ENCODE measurements at regions not wholly inside any gene's neighbourhood (a gene's known extent, or its start where the extent isn't known, plus 50 kb on each side); places are given as distances from the start of the nearest gene placed in this dataset.

- no peak for DNase-seq (ENCODE audit: low spot score)
- TF ChIP-seq CTCF (IDR thresholded peaks at IDR 0.05; ENCODE audit: extremely low read depth, missing control alignments): no peak
Measured at GRCh38 chr5:35339006-35339405, 108.7 kb upstream of the PRLR start.

- no peak for DNase-seq (ENCODE audit: low spot score)
- TF ChIP-seq CTCF (IDR thresholded peaks at IDR 0.05; ENCODE audit: extremely low read depth, missing control alignments): no peak
Measured at GRCh38 chr5:35338157-35338453, 107.8 kb upstream of the PRLR start.

- no peak for TF ChIP-seq CTCF (IDR thresholded peaks at IDR 0.05; ENCODE audit: extremely low read depth, missing control alignments)
- DNase-seq (ENCODE audit: low spot score): no peak
Measured at GRCh38 chr5:35337340-35338156, 107.3 kb upstream of the PRLR start.

GRCh38 chr5:35336230-35336629, 105.9 kb upstream of the PRLR start:
- no peak for DNase-seq (ENCODE audit: low spot score)
- TF ChIP-seq CTCF (IDR thresholded peaks at IDR 0.05; ENCODE audit: extremely low read depth, missing control alignments): no peak

- TF ChIP-seq CTCF (IDR thresholded peaks at IDR 0.05; ENCODE audit: extremely low read depth, missing control alignments): no peak
Measured at GRCh38 chr5:35335752-35336151, 105.5 kb upstream of the PRLR start.

GRCh38 chr5:35333366-35333765, 103.1 kb upstream of the PRLR start:
- DNase-seq (ENCODE audit: low spot score): no peak
- TF ChIP-seq CTCF (IDR thresholded peaks at IDR 0.05; ENCODE audit: extremely low read depth, missing control alignments): no peak

More at GRCh38 chr5:35335752-35336151, 105.5 kb upstream of the PRLR start:
- no peak for DNase-seq (ENCODE audit: low spot score)

- no peak for TF ChIP-seq CTCF (IDR thresholded peaks at IDR 0.05; ENCODE audit: extremely low read depth, missing control alignments)
- DNase-seq (ENCODE audit: low spot score): no peak
Measured at GRCh38 chr5:35331956-35332950, 102.0 kb upstream of the PRLR start.

All from GM20000 (cell line).